Adrenal gland (tissue), 9 donors: ENCODE measurements at regions not wholly inside any gene's neighbourhood (a gene's known extent, or its start where the extent isn't known, plus 50 kb on each side); places are given as distances from the start of the nearest gene placed in this dataset.

Experiments used
- DNase-seq, 7 donors: peaks; one replicate each; pipeline ENCODE4 v3.0.0-alpha.2; 2019 to 2020
- H3K27ac ChIP-seq, 5 donors: fragments of 200-600 bp; sonication (generic) in 4 of 5; 1 replicate in 3 of 5; 2 replicates in 2 of 5; pipeline versions ENCODE4 v1.5.1 to v1.8.0; 2016 to 2020; ENCODE audit warnings: mild to moderate bottlenecking in 1 of 5
- H3K27me3 ChIP-seq: fragments of 200-600 bp; 2 replicates; pipeline ENCODE4 v1.8.0; 2021
- H3K36me3 ChIP-seq, 2 donors: fragments of 200-600 bp; replicated peaks in 1 of 2; 1 replicate in 1 of 2; 2 replicates in 1 of 2; pipeline versions ENCODE4 v1.5.1 to v1.8.0; 2018 to 2022
- H3K4me1 ChIP-seq, 2 donors: fragments of 200-600 bp; replicated peaks in 1 of 2; 1 replicate in 1 of 2; 2 replicates in 1 of 2; pipeline versions ENCODE4 v1.5.1 to v1.8.0; 2018 to 2021
- H3K4me3 ChIP-seq, 4 donors: fragments of 200-600 bp; sonication (generic) in 3 of 4; one replicate each; pipeline ENCODE4 v1.5.1; 2016 to 2018
- H3K9me3 ChIP-seq, 3 donors: fragments of 200-600 bp; sonication (generic) in 1 of 3; replicated peaks in 1 of 3; 1 replicate in 2 of 3; 2 replicates in 1 of 3; pipeline versions ENCODE4 v1.5.1 to v1.8.0; 2016 to 2021
- CTCF ChIP-seq, 6 experiments: fragments of 450-650 bp in 4 of 6; fragments of 200-600 bp in 2 of 6; sonication (generic) in 1 of 6; IDR thresholded peaks; 1 replicate in 5 of 6; 2 replicates in 1 of 6; pipeline versions ENCODE4 v1.5.1 to v1.8.0; 2016 to 2021; ENCODE audit warnings: antibody characterized with exemption in 6 of 6, mild to moderate bottlenecking in 2 of 6, moderate library complexity in 1 of 6
- POLR2A ChIP-seq, 2 donors: fragments of 450-650 bp; IDR thresholded peaks; one replicate each; pipeline ENCODE4 v1.6.1; 2017; ENCODE audit warnings: antibody characterized with exemption in 2 of 2, mild to moderate bottlenecking in 2 of 2, moderate library complexity in 1 of 2
- WGBS, 4 donors: extraction: QIAGEN DNeasy Blood & Tissue Kit in 2 of 4; methylation state at CpG; one replicate each; pipeline versions ENCODE4 v1.1.5 to v1.1.7; 2013 to 2017; 5-methylcytosine and 5-hydroxymethylcytosine counted together
- intact Hi-C, 2 donors: fragments of 100-400 bp; cut with DNase I; formaldehyde crosslinking; loops; one replicate each; pipeline versions ENCODE4 v1.14.1 to v1.15.0; 2022 to 2023
- donor health status: healthy with polysubstance abuse.
- donor health status: Bipolar disorder and iron deficiency.
- donor health status: DM: yes; HTN: yes; CAD: no.
- donor health status: DM: no; HTN: no; CAD: no.
- donor health status: DM: no; HTN: no; CAD: no.

- Histone ChIP-seq H3K36me3 (no peaks in the 10 kb centered on the region), H3K4me3 (no peak overlapping the region), H3K27ac (no peak overlapping the region), H3K9me3 (no peaks in the 10 kb centered on the region), H3K4me1 (no peaks in the 10 kb centered on the region), H3K27me3 (no peaks in the 10 kb centered on the region)
- no peak for DNase-seq
- intact Hi-C loops = no loop called here
- TF ChIP-seq POLR2A (IDR thresholded peaks at IDR 0.05) (no peak), CTCF (IDR thresholded peaks at IDR 0.05) (no peak)
These were observed 390.2 kb downstream of the EPM2A start for GRCh38 chr6:145345094-145345493.

GRCh38 chr6:145347216-145347615 lies 388.1 kb downstream of the EPM2A start:
- no peak overlapping the region for H3K27ac ChIP-seq
- 62 to 90% (median 68%) methylated on average over 2 of the region's 2 CpGs for WGBS, 4 donors

GRCh38 chr6:145349950-145350510 lies 385.3 kb downstream of the EPM2A start:
- Histone ChIP-seq H3K9me3 (no peaks in the 10 kb centered on the region), H3K4me3 (no peak overlapping the region), H3K27me3 (no peaks in the 10 kb centered on the region), H3K27ac (no peak overlapping the region), H3K4me1 (no peaks in the 10 kb centered on the region), H3K36me3 (no peaks in the 10 kb centered on the region)
- TF ChIP-seq CTCF (IDR thresholded peaks at IDR 0.05) (no peak), POLR2A (IDR thresholded peaks at IDR 0.05) (no peak)
- no peak for DNase-seq
- WGBS, 4 donors = 47 to 60% (median 55%) methylated on average over 3 of the region's 3 CpGs
- intact Hi-C loops = no loop called here

More at GRCh38 chr6:145347216-145347615, 388.1 kb downstream of the EPM2A start:
- no peak for DNase-seq
- TF ChIP-seq CTCF (IDR thresholded peaks at IDR 0.05) = no peak
- TF ChIP-seq POLR2A (IDR thresholded peaks at IDR 0.05) = no peak
- Histone ChIP-seq H3K36me3 (no peaks in the 10 kb centered on the region), H3K4me1 (no peaks in the 10 kb centered on the region), H3K4me3 (no peak overlapping the region), H3K27me3 (no peaks in the 10 kb centered on the region), H3K9me3 (no peaks in the 10 kb centered on the region)
- intact Hi-C loops = no loop called here

- no peaks in the 10 kb centered on the region for H3K27me3 ChIP-seq
- H3K27ac ChIP-seq = no peak overlapping the region
- TF ChIP-seq CTCF (IDR thresholded peaks at IDR 0.05) (no peak), POLR2A (IDR thresholded peaks at IDR 0.05) (no peak)
- no peak for DNase-seq
- H3K4me3 ChIP-seq = no peak overlapping the region
- H3K9me3 ChIP-seq = no peaks in the 10 kb centered on the region
- H3K36me3 ChIP-seq = no peaks in the 10 kb centered on the region
- H3K4me1 ChIP-seq = no peaks in the 10 kb centered on the region
- 70 to 80% (median 78%) methylated on average over 3 of the region's 3 CpGs for WGBS, 4 donors
- intact Hi-C loops = no loop called here
These were observed 384.4 kb downstream of the EPM2A start for GRCh38 chr6:145350928-145351327.
